ENCODE measurements at regions not wholly inside any gene's neighbourhood (a gene's known extent, or its start where the extent isn't known, plus 50 kb on each side); places are given as distances from the start of the nearest gene placed in this dataset.

- TF ChIP-seq CTCF (optimal IDR thresholded peaks at IDR 0.05 in 1 of 3, IDR thresholded peaks at IDR 0.05 in 1 of 3, conservative IDR thresholded peaks at IDR 0.05 in 1 of 3; ENCODE audit: extremely low read depth in 1 of 3, insufficient read depth in 2 of 3, low read length in 3 of 3) (no peak), EZH2 (IDR thresholded peaks at IDR 0.05; ENCODE audit: low read length) (no peak)
Observed at GRCh38 chr4:8788174-8788573, 83.5 kb downstream of the HMX1 start.
